ENCODE measurements at regions not wholly inside any gene's neighbourhood (a gene's known extent, or its start where the extent isn't known, plus 50 kb on each side); places are given as distances from the start of the nearest gene placed in this dataset.

DNA sequence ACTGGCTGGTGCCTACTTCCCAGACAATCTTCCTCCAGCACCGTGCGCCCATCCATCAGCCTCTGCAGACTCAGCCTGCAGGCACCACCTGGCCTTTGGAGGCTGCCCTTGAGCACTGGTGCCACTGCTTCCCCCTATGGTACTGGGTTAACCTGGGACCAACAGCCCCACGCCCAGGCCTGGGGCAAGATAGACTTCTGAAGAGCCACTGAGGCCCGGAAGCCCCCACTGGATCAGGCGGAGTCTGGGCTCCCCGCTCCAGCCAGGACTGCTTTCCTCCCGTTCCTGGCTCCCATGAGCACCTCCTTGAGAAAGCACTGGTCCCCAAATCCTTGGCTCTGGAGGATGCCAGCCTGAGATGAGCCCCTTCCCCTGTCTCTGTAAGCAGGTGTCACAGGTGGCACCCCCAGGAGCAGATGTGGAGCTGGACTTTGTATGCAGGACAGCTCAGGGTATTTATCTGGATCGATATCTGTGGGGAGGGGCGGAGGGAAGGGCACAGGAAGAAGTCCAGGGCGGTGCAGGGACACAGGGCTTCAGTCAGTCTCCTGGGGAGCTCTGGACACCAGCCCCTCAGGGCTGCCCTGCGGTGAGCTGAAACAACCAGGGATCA, 206.5 kb upstream of the PPP2R2D start:
- no peak for DNase-seq

DNA sequence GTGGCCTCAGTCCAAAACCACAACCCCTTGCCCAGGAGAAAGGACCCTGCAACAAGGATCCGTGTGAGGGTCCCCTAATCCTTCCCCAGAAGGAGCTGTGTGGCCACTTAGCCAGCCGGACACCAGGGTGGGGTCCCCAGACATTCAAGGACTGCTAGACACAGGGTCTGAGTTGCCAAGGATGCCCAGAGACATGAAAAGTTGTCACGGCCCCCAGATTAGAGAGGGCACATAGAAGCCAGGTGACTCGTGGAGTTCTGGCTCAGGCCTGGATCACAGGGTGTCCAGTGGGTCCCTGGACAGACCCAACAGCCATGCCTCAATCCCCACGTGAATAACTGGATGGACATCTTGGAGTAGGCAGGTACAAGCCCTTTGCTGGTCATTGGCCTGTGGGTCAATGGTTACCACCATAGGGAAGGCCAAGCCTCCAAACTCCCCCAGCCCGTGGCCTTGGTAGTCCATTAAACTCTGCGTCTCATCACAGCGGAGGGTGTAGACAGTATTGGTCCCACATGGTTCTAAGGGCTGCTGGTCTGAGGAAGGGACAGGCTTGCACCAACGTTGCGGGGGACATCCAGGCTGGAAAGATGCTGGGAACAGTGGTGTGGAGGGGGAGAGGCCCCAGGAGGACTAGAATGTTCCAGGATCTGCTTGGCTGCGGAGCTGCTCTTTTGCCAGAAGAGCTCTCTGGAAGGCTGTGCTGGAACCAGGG, 205.9 kb upstream of the PPP2R2D start:
- DNase-seq = no peak

DNA sequence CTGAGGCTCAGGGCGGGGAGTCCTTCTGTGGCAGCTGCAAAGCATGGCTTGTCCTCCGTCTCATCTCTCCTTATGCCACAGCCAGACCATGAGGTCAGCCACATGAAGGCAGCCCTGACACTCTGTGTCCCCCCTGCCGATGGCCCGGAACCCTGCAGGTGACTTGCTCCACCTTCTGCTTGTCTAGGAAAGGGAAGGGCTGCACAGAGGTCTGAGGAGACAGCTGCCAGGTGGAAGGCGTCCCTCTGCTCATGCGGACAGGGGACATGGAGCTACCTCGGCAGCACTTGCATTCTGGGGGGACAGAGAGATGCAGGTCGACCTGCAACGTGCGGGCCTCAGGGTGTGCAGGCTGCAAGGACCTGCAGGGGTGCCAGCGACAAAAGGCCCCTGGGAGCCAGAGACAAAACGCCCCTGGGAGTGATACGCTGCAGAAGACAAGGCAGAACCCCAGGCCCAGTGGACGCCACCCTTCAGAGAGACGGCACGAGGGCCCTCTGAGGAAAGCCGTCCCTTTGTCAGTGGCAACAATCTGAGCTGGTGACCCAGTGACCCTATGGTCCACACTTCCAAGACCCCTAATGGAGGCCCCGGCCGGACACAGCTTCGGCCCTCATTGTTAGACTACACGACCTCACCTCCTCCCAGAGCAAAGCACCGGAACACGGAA, 205.2 kb upstream of the PPP2R2D start:
- DNase-seq = no peak

DNA sequence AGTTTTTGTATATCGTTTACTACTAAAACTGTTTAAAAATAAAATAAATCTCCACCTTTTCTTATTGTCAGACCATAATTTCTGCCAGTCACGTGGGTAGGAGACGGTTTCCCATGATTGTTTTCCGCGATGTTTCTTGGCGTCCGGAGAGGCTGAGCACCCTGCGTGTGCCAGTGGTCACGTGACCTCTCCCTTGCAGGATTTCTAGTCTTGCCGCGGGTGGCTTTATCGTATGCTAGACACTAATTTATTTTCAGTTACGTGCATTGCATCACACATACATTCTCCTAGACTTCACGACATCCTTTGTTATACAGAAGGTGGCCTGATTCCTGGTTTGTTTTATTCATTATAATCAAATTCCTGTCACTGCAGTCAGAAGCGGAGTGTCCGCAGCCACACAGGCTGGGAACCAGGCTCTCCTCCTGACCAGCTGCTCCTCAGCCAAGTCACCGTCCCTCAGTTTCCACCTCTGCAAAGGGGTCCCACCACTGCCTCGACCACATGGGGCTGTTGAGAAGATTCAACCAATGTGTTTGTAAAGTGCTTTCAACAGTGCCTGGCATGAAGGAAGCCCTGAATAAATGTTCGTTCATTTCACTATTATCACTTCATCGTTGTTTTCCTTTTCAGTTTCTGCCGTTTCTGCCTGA, 203.2 kb upstream of the PPP2R2D start:
- DNase-seq = no peak

DNA sequence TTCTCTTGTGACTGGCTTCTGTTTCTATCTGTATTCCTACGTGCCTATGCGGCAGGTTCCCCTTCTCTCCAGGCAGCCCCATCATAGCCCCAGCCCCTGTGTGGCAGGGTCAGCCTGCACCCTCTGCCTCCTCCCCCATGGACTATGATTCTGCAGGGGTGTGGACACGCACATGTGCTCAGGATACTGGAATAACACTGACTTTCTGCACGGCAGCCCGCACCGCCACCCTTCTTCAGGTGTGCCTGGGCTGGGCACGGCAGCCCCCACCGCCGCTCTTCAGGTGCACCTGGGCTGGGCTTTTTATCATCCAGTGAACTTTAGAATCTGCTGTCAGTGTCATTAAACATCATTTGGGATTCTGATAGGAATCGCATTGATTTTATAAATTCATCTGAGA, 202.6 kb upstream of the PPP2R2D start:
- DNase-seq = no peak

DNA sequence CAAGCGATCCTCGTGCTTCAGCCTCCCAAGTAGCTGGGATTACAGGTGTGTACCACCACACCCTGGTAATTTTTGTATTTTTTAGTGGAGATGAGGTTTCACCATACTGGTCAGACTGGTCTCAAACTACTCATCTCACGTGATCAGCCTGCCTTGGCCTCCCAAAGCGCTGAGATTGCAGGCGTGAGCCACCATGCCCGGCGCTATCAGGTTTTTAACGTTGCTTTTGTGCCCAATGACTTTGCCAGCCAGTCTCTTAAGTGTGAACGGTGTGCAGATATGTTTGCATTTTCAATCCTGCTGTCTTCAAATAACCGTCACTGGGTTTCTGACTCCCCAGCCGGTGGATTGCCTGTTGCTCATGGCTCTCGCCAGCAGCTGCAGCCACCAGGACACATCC, 201.8 kb upstream of the PPP2R2D start:
- no peak for DNase-seq

DNA sequence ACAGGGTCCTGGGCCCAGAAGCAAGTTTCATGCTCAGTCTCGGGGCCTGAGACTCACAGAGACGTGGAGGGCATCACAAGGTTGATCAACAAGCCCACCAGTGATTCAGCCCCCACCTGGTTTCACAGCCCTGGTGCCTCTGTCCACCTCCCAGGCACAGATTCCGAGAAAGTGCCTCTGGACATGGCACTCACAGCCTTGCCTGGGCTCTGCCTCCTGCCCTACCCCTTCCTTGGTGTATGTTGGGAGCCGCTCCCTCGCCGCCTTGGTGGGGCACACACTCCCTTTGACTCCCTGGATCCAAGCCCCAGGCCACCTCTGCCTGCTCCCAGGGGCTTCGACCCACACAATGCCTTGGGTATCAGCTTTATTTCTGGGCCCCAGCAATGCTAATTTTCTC, 200.8 kb upstream of the PPP2R2D start:
- DNase-seq = no peak

DNA sequence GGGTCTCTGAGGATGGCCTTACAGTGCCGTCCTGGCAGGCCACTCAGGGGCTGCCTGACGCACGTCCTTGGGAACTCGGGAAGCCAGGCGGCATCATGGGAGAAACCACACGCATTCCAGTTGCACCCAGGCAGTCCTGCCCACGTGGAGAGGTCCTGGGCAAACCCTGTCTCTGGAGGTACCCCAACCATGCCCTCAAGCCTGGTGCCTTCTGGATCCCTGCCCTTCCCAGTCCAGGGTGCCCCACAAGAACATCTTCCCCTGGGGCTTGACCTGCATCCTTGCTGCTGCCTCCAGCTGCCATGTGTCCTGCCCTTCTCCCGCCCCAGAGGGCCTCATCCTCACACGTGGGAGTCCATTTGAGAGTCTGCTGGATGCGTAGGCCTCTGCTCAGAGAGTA, 200.3 kb upstream of the PPP2R2D start:
- DNase-seq = no peak

DNA sequence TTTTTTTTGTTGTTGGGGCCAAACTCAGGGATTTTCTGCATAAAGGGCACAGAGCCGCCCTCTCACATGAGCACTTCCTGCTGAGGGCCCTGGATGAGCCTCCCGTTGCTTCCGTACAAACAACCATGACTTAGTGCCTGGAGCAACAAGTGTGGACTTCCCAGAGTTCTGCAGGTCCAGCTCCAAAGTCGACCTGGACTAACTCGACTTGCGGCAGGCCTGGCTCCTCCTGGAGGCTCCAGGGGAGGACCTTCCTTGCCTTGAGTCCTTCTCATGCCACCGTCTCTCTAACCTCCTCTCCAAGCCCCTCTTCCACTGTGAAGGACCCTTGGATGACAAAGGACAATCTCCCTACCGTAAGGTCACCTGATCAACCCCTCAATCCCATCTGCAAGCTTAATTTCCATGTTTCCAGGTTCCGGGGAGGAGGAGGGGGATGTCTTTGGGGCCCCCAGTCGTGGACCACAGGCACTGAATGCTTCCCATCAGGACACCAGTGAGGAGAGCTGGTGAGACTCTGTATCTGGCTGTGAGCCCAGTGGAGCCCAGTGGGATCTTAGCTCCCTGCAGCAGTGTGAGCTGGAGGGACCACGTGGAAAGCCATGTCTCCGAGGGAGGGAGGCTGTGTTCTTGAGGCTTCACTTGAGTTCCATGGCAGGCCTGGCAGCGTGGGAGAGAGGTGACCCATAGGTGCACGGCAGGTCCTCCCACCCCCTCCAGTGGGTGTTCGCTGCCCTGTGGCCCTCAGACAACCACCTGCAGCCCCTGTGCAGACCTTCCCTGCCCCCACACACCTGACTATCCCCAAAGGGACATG, 199.5 kb upstream of the PPP2R2D start:
- DNase-seq = no peak

DNA sequence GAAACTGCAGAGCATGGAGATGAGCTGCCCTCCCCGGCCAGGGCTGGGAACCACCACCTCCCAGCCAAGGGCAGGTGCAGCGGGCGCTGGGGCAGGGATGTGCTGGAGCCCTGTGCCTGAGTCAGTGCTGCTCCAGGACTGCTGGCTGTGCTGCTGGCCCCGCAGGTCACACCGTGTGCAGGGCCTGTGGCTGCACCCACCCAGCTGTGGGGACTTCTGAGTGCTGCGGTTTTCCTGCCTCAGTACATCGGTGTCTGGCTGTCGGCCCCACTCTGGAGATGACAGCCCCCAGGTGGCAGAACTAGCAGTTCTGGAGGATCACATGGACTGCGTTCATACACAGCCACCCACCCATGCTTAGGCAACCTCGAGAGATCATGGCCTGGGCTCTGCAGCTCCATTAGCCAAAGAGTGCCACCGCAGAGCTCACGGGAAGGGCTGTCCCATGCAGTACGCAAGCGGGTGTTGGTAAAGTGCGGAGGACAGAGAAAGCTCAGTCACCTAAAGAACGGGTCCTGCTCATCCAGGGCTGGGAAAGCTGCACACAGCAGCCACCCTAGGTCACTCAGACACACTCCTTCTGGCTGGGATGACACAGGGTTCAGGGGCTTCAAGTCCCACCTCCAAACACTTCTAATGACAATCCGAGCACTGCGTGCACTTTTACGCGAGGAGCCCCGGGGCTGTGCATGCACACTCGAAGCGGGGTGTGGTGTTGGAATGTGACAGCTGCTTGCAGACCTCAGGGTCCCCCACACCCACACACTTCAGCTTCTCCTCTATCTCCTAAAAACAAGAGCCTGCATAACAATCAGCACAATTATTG, 198.1 kb upstream of the PPP2R2D start:
- DNase-seq = no peak

DNA sequence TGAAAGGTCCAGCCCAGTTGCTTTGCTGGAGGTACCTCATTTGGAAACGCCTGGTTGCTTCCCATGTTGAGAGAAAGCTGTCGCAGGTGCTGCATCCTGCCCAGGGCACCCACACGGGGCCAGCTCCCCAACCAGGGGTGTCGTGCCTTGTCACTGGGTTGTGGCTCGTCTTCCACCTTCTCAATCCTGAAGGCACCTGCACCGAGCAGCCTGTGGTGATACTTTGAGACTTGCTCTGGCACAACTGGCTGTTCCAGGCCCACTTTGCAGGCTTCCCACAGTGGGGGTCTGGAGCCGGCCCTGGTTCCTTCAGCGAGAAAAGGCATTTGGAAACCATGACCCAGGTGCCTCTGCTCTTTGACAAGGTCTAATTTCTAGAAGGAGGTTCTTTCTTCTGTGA, 197.3 kb upstream of the PPP2R2D start:
- no peak for DNase-seq

DNA sequence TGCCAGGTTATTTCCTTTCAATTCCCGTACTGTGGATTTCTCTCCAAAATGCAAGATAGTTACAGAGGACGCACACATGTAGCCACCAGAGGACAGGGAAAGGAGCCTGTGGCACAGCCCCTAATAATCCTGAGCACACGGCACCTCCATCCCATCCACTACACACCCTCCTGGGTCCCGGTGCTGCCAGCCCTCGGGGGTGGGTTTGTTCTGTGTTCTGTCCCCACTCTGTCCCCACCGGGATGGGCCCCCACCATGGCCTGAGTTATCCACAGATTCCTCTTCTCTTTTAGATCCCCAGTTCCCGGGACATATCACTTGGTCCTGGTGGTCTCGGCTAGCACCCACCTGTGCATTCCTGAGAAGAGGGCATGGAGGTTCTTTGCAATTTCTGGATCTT, 196.9 kb upstream of the PPP2R2D start:
- no peak for DNase-seq

DNA sequence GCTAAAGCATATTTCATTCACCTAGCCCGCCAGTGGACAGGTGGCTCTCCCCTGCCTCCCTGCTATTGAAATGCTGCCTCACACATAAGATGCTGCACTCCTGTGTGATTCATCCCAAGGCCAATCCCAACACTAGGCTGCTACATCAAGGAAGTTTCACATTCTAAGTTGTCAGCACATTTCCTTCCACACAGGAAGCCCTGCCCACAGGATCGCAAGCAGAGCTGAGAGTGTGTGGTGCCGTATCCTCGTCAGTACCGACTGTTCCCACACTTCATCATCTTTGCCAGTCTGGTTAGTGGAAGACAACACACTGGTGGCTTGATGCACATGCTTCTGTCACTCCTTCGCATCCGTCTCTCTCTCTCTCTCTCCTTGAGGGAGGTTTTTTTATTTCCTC, 194.3 kb upstream of the PPP2R2D start:
- no peak for DNase-seq

DNA sequence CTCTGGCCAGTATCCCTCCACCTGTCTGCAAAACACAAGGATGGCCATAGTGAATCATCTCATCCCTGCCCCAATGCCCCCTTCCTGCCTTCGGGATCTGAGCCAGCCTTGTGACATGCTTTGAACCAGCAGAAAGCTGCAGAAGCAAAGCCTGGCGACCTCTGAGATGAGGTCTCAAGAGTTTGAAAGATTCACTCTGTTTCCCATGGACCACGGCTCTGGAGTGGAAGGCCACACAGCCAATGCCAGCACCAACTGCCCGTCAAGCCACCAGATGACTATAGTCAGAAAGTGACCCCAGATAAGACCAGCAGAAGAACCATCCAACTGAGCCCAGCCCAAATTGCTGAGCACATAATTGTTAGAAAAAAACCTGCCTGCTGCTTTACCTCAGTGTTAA, 193.9 kb upstream of the PPP2R2D start:
- no peak for DNase-seq

DNA sequence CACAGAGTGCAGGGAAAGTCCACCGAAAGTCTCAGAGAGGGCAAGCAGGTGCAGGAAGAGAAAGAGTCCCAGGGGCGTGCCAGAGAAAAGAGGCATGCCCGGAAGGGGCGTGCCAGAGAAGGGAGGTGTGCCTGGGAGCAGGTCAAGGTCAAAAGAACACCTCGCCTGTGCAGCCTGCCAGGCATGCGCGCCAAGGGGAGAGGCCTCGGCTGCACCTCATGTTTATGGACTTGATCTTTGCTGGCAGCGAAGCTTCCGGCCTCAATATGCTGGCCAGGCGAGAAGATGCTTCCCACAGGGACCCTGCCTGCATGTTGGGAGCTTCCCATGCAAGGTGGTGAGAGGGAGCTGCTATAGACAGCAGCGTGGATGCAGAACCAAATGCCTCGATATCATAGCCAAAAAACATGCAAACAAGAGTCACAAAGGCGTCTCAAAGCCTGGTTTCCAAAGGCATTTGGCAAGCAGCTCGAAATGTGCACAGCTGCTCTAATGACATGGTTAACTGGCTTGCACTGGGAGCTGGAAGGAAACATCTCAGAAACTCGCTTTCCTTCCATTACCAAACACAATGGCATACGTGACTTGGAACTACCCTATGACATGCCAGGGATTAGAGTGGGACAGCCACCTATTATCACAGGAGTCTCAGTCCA, 192.5 kb upstream of the PPP2R2D start:
- DNase-seq = no peak

DNA sequence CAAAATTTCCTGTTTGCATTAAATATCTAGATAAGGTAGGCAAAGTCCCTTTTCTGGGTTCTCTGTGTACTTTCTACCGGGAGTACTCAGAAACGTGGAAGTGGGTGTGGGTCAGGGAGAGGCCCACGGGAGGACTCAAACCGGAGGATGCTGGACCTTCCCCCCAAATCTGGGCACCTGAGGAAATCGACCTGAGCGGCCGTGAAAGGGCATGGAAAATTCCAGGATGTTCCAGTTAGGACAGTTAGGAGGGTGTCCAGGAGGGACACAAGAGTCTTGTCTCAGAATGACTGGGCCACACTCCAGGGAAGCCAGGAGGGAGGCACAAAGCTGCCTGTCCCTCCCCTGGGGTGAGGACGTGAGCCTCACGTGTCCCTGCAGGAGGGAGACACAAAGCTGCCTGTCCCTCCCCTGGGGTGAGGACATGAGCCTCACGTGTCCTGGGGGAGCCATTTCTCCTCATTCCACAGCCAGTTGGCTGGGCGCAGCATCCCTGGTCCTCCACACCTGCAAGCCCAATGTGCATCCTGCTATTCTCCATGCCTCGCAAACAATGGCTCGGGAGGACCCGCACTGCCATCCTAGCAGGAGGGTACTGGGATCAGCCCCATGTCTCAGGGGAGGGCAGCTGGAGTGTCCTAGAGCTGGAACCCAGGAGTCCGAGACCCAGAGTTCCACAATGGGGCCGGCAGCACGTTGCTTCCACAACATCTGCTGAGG, 190.5 kb upstream of the PPP2R2D start:
- no peak for DNase-seq

DNA sequence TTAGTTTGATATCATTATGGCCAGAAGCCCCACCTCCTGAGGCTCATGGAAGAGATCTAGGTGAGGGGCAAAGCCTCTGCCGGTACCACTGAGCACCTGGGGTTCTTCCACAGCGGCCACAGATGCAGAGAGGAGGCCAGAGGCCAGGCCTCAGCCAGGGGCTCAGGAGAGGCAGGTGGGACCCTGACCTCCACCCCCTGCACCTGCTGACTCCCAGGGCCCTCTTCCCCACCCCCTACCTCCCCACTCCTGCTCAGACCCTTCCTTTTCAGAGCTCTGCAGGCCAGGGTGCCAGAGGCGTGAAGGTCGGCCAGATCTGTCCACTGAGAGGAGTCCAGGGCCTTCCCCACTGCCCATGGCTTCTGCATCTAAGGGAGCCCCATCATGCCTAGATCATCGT, 178.7 kb upstream of the PPP2R2D start:
- no peak for DNase-seq

DNA sequence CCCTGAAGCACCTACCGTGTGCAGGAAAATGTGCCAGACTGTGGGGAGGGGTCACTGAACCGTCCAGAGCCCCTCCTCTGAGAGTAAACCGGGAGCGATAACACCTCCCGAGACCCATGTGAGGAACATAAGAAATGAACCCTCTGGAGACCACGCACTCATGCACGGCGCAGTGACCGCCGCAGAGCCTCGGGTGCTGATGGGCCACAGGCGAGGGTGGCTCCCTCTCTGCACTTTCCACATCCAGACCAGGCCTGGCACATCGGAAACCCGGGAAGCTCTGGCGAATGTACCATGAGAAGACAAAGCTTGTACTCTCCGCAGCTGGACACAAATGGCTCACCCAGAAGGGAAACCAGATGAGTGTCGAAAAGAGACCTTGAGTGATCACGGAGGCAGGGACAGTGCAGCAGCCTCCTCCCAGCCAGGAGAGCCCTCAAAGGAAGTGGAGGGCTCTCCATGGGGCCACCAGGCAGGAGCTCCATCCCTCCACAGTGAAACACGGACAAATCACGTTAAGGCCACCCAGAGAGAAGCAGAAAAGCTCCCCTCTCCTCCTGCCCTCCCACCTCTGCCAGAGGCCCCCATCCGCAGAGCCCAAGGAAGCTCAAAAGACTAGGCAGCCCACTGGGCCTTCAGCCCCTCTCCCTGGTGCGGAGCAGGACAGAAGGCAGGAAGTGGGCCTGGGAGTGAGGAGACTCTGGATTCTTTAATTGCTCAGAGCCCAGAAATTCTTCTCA, 178.1 kb upstream of the PPP2R2D start:
- no peak for DNase-seq

DNA sequence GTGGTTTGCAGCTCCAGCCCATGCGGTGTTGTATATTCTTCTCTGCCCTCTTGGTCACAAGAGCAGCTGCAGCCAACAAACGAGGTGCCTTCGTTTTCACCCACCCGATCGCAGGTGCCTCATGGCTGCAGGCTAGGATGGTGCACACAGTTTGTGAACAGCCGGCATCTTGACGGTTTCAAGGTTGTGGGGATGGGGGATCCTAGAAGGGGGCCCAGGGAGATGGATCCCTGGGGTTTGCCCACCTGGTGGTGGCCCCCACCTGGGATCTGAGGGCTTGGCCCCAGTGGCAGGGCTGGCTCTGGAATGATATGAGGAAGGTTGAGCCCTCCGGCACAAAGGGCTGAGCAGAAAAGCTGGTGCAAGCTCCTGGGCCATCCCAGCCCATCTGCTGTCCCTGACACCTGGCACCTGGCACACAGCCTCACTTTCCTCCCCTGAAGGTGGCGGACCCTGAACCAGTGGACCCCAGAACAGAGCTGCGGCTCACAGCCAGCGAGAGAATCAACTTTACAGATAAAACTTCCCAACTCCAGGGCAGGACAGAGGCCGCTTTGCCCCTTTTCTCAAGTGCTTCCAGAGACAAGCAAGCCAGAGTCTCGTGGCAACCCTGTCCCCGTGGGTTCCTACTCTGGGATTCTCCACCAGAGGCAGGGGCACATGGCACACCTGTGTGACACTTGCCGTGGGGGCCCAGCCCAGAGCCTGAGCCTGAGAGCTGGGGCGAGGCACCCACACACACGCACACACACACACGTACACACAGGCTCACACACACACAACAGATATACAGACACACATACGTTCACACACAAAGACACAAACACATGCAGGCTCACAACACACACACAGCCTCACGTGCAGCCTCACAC, 177.3 kb upstream of the PPP2R2D start:
- peak; percentile 14 for DNase-seq

Measured in eye (tissue), 1 donor.